ENCODE measurements at regions not wholly inside any gene's neighbourhood (a gene's known extent, or its start where the extent isn't known, plus 50 kb on each side); places are given as distances from the start of the nearest gene placed in this dataset.

DNA sequence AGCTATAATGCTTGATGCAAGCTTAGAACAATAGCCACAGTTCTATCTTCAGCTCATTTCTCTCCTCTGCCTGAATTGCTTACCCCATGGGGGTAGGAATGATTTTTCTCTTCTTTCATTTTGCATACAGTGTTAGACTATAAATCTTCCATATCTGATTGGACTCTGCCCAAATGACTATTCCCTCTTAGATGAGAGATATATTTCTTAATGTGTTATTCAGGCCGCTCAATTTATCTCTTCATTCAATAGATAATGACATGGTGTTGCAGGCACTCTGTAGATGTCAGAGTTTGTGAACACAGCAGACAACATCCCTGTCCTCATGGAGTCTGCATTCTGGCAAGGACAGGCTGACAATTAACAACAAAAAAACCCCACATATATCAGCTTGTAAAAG, 443.7 kb upstream of the CELF4 start:
- TF ChIP-seq, protein P1, sequence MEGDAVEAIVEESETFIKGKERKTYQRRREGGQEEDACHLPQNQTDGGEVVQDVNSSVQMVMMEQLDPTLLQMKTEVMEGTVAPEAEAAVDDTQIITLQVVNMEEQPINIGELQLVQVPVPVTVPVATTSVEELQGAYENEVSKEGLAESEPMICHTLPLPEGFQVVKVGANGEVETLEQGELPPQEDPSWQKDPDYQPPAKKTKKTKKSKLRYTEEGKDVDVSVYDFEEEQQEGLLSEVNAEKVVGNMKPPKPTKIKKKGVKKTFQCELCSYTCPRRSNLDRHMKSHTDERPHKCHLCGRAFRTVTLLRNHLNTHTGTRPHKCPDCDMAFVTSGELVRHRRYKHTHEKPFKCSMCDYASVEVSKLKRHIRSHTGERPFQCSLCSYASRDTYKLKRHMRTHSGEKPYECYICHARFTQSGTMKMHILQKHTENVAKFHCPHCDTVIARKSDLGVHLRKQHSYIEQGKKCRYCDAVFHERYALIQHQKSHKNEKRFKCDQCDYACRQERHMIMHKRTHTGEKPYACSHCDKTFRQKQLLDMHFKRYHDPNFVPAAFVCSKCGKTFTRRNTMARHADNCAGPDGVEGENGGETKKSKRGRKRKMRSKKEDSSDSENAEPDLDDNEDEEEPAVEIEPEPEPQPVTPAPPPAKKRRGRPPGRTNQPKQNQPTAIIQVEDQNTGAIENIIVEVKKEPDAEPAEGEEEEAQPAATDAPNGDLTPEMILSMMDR (IDR thresholded peaks at IDR 0.05): no peak
- TF ChIP-seq EZH2 (IDR thresholded peaks at IDR 0.05): no peak
